Memory B cell (primary cell): ENCODE measurements at regions not wholly inside any gene's neighbourhood (a gene's known extent, or its start where the extent isn't known, plus 50 kb on each side); places are given as distances from the start of the nearest gene placed in this dataset.

ENCODE experiments used
- ATAC-seq: fragments of 150-1000 bp; cut with Tn5 transposase; 2 replicates; pipeline ENCODE4 v1.10.0; 2021; ENCODE audit warnings: low read depth, mild to moderate bottlenecking, moderate library complexity
- DNase-seq, 2 donors: peaks; one replicate each; pipeline ENCODE4 v3.0.0; 2022; ENCODE audit warnings: low spot score in 2 of 2
- H3K27ac Mint-ChIP-seq: one replicate; pipeline ENCODE4 v1.8.0; 2022; ENCODE audit warnings: mild to moderate bottlenecking, moderate library complexity, mixed read lengths
- H3K27me3 Mint-ChIP-seq: one replicate; pipeline ENCODE4 v1.8.0; 2022; ENCODE audit warnings: mixed read lengths
- H3K36me3 Mint-ChIP-seq: one replicate; pipeline ENCODE4 v1.8.0; 2022; ENCODE audit warnings: mild to moderate bottlenecking, mixed read lengths
- H3K4me1 Mint-ChIP-seq: one replicate; pipeline ENCODE4 v1.8.0; 2022; ENCODE audit warnings: mixed read lengths
- H3K4me3 Mint-ChIP-seq: one replicate; pipeline ENCODE4 v1.8.0; 2022; ENCODE audit warnings: mild to moderate bottlenecking, moderate library complexity, mixed read lengths
- H3K9me3 Mint-ChIP-seq: one replicate; pipeline ENCODE4 v1.8.0; 2022; ENCODE audit warnings: mixed read lengths

DNA sequence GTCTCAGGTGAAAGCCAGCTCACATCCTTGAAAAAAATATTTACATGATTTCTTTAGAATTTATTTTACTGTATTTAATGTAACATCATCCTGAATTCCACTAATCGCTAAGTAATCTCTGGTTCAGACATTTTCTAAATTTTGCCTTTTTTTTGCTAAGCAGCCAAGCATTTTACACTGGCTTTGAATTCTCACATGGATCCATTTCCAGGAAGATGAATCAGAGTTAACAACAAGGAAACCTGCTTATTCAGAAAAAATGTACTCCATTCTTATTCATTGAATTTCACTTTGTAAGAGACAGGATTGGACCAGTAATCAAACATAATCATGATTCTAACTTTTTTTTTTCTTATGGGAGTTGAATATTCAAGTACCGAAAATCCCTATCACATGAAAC, 1785.1 kb upstream of the FLRT2 start:
- no peaks in the 10 kb centered on the region for H3K4me1 Mint-ChIP-seq
- H3K9me3 Mint-ChIP-seq: peaks cover 3% of the 10 kb centered on the region
- H3K27me3 Mint-ChIP-seq: no peaks in the 10 kb centered on the region
- DNase-seq (no peak), ATAC-seq (no peak)
- no peak overlapping the region for H3K4me3 Mint-ChIP-seq
- no peak overlapping the region for H3K27ac Mint-ChIP-seq
- no peaks in the 10 kb centered on the region for H3K36me3 Mint-ChIP-seq

DNA sequence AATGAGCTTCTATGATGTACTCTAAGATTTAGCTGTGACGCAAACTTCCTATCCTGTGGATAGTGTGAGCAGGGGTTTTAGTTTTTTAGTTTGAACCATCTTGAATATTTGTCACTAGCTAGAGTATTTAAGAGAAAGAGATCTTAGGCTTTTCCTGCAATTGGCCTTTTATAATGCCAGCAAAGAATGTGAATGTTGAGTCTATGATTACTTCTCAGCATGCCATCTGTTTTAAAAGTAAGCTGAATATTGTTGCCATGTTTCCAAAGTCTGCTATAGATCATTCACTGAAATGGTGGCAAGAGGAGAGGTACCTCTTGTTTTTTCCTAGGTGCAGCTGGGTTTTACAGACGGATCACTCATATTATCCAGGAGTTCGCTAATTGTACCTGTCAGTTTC, 1783.6 kb upstream of the FLRT2 start:
- Mint-ChIP-seq H3K4me1 (no peaks in the 10 kb centered on the region), H3K36me3 (no peaks in the 10 kb centered on the region), H3K27ac (no peak overlapping the region), H3K4me3 (no peak overlapping the region), H3K9me3 (peaks cover 3% of the 10 kb centered on the region), H3K27me3 (no peaks in the 10 kb centered on the region)
- DNase-seq: no peak
- ATAC-seq: no peak

GRCh38 chr14:83757916-83758315, 1772.0 kb upstream of the FLRT2 start:
- Mint-ChIP-seq H3K27ac (no peak overlapping the region), H3K9me3 (peaks cover 1% of the 10 kb centered on the region), H3K4me1 (no peaks in the 10 kb centered on the region), H3K4me3 (no peak overlapping the region), H3K27me3 (no peaks in the 10 kb centered on the region), H3K36me3 (no peaks in the 10 kb centered on the region)
- DNase-seq (no peak), ATAC-seq (no peak)

DNA sequence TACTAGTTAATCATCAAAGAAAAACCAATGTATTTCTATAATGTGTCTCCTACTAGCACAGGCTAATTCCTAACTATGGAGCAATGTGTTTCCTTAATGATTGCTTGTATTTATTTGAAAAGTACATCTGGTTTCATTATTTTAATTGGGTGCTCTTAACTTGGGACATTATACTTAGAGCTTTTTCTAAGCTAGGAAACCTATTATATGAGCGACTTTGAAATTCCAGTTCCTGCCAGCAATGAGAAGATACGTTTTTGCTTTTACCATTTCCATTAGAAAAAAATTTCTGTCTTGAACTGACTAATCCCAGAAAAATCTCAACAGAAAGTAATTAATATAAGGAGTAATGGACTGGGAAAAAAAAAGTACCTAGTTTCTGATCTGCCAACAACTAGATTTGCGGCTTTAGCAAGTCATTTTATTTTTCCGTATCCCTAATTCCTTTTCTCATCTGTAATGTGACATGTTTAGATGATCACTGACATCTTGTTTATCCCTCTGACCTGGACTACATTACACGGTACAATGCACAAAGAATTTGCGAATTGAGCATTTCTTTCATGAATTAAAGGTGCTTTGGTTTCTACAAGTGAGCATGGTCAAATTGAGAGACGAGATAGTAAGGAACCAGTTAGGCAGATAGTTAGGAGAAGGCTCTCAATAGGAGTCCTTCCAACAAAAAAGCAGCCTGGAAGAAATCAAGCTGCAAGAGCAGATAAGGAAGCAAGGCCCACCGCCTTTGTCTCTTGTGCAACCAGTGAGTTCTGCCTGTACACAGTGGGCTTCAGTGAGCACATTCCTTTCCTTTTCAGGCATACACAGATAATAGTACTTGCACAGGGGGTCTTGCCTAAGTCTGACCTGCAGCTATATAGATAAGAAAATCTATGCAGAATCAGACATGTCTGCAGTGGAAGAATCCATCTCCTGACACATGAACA, 1765.0 kb upstream of the FLRT2 start:
- H3K27me3 Mint-ChIP-seq: no peaks in the 10 kb centered on the region
- no peak overlapping the region for H3K27ac Mint-ChIP-seq
- no peaks in the 10 kb centered on the region for H3K36me3 Mint-ChIP-seq
- peaks cover 4% of the 10 kb centered on the region for H3K9me3 Mint-ChIP-seq
- no peak overlapping the region for H3K4me3 Mint-ChIP-seq
- ATAC-seq: no peak
- DNase-seq: no peak
- no peaks in the 10 kb centered on the region for H3K4me1 Mint-ChIP-seq

DNA sequence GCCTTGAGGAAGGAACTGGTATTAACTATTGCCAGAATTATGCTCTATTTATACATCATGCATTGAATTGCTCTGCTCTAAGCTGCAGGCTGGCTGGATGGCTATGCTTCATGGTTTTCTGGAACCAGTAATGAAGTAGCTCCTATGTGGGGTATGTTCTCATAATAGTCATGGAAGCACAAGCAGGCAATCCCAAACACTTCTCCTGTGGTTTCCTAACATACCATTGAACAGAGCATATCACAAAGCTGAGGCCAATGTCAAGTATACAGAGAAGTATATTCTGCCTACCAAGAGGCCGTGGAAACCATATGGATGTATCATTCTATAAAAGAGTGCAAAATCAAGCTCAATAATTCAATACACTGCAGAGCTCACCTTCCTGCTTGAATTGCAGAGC, 1752.4 kb upstream of the FLRT2 start:
- H3K27ac Mint-ChIP-seq: no peak overlapping the region
- no peak overlapping the region for H3K4me3 Mint-ChIP-seq
- H3K9me3 Mint-ChIP-seq: peaks cover 6% of the 10 kb centered on the region
- no peak for ATAC-seq
- no peak for DNase-seq
- H3K27me3 Mint-ChIP-seq: no peaks in the 10 kb centered on the region
- no peaks in the 10 kb centered on the region for H3K36me3 Mint-ChIP-seq
- H3K4me1 Mint-ChIP-seq: no peaks in the 10 kb centered on the region

DNA sequence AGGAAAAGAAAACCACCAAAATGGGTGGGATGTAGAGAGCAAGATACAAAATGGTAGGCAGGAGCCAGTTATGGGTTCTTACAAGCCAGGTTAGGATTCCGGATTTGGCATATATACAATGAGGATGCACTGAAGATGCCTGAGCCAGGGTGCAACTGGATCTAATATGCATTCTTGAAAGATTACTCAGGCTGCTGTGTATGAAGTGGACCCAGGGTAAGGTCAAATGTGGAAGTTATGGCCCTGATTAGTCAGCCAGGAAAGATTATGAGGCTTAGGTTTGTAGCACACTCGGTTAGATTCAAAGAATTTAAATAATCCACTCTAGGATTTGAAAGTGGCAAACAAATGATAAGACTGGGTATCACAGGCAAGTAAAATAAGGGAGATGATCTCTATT, 1750.7 kb upstream of the FLRT2 start:
- no peak for DNase-seq
- H3K27ac Mint-ChIP-seq: no peak overlapping the region
- no peaks in the 10 kb centered on the region for H3K4me1 Mint-ChIP-seq
- peaks cover 7% of the 10 kb centered on the region for H3K9me3 Mint-ChIP-seq
- H3K27me3 Mint-ChIP-seq: no peaks in the 10 kb centered on the region
- no peaks in the 10 kb centered on the region for H3K36me3 Mint-ChIP-seq
- no peak overlapping the region for H3K4me3 Mint-ChIP-seq
- ATAC-seq: no peak

DNA sequence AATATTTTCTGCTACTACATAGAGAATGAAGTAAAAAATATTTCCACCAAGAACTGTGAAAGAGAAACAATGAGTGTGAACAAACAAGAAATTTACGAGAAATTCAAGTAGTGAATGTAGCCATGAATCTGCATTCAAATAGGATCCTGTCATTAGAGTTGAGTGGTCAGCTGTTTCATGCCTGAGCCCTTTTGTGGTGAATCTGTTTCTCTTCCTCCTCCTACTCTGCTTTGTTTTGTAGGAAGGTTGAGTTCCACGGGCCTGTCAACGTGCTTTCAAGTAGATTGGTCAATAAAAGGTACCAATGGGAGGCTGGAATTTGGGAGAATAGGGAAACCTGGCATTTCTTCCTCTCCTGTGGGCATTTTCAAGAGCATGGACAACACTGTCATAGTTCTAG, 1749.6 kb upstream of the FLRT2 start:
- no peaks in the 10 kb centered on the region for H3K4me1 Mint-ChIP-seq
- no peak overlapping the region for H3K4me3 Mint-ChIP-seq
- no peak overlapping the region for H3K27ac Mint-ChIP-seq
- H3K9me3 Mint-ChIP-seq: peaks cover 7% of the 10 kb centered on the region
- DNase-seq (no peak), ATAC-seq (no peak)
- H3K36me3 Mint-ChIP-seq: no peaks in the 10 kb centered on the region
- no peaks in the 10 kb centered on the region for H3K27me3 Mint-ChIP-seq

GRCh38 chr14:83798421-83798820, 1731.5 kb upstream of the FLRT2 start:
- Mint-ChIP-seq H3K27me3 (no peaks in the 10 kb centered on the region), H3K4me1 (no peaks in the 10 kb centered on the region), H3K4me3 (no peak overlapping the region), H3K9me3 (peaks cover 3% of the 10 kb centered on the region), H3K27ac (no peak overlapping the region), H3K36me3 (no peaks in the 10 kb centered on the region)
- DNase-seq (no peak), ATAC-seq (no peak)

- Mint-ChIP-seq H3K27ac (no peak overlapping the region), H3K4me3 (no peak overlapping the region), H3K36me3 (no peaks in the 10 kb centered on the region), H3K9me3 (peaks cover 2% of the 10 kb centered on the region), H3K27me3 (no peaks in the 10 kb centered on the region), H3K4me1 (no peaks in the 10 kb centered on the region)
- ATAC-seq (no peak), DNase-seq (no peak)
Measured at GRCh38 chr14:83799233-83799632, 1730.7 kb upstream of the FLRT2 start.

- Mint-ChIP-seq H3K27ac (no peak overlapping the region), H3K4me1 (no peaks in the 10 kb centered on the region), H3K9me3 (peaks cover 10% of the 10 kb centered on the region), H3K27me3 (no peaks in the 10 kb centered on the region), H3K36me3 (no peaks in the 10 kb centered on the region), H3K4me3 (no peak overlapping the region)
- no peak for ATAC-seq
- DNase-seq: no peak
Measured at GRCh38 chr14:83814896-83815295, 1715.0 kb upstream of the FLRT2 start.

DNA sequence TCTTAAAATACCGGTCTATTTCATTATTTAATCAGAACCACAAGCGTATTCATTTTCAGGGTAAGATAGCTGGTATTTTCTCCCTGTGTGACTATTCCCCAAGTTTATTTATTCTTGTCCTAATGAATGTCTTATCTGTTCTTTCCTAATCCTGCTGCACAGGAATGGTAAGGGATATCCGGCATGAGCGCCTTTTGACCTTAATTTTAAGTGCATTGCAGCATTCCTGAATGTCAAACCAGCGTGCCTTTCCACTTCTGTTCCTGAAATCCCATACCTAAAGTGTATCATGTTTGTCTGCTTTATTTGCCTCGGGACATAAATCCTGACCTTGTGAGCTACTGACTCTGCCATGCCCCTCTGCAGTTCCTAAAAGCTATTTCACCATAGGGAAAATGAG, 1713.2 kb upstream of the FLRT2 start:
- DNase-seq (no peak), ATAC-seq (no peak)
- Mint-ChIP-seq H3K36me3 (no peaks in the 10 kb centered on the region), H3K4me1 (no peaks in the 10 kb centered on the region), H3K27ac (no peak overlapping the region), H3K4me3 (no peak overlapping the region), H3K9me3 (peaks cover 5% of the 10 kb centered on the region), H3K27me3 (no peaks in the 10 kb centered on the region)

DNA sequence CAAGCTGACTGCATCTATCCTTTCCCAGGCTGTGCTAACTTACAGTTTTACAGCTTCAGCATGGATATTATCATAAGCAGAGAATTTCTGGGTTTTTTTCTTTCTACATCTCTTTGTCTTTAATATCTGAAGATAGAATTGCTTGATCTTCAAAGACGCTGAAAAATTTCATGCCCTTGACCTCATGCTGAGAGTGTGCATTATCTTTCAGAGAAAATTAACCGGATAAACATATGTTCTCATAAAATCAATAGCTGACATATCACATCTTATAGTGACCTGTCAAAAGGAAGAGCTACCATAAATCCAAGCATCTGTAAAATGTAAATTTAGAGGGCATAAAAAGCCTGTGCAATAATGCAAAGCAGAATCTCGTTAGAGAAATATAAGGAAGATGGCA, 1704.1 kb upstream of the FLRT2 start:
- H3K9me3 Mint-ChIP-seq: peaks cover 8% of the 10 kb centered on the region
- no peaks in the 10 kb centered on the region for H3K27me3 Mint-ChIP-seq
- H3K4me3 Mint-ChIP-seq: no peak overlapping the region
- H3K36me3 Mint-ChIP-seq: no peaks in the 10 kb centered on the region
- H3K27ac Mint-ChIP-seq: no peak overlapping the region
- DNase-seq (no peak), ATAC-seq (no peak)
- H3K4me1 Mint-ChIP-seq: no peaks in the 10 kb centered on the region

- no peaks in the 10 kb centered on the region for H3K27me3 Mint-ChIP-seq
- DNase-seq: no peak
- H3K4me1 Mint-ChIP-seq: no peaks in the 10 kb centered on the region
- H3K36me3 Mint-ChIP-seq: no peaks in the 10 kb centered on the region
- H3K9me3 Mint-ChIP-seq: peaks cover 8% of the 10 kb centered on the region
- H3K27ac Mint-ChIP-seq: no peak overlapping the region
- ATAC-seq: no peak
- no peak overlapping the region for H3K4me3 Mint-ChIP-seq
Measured at GRCh38 chr14:83826838-83827237, 1703.1 kb upstream of the FLRT2 start.

DNA sequence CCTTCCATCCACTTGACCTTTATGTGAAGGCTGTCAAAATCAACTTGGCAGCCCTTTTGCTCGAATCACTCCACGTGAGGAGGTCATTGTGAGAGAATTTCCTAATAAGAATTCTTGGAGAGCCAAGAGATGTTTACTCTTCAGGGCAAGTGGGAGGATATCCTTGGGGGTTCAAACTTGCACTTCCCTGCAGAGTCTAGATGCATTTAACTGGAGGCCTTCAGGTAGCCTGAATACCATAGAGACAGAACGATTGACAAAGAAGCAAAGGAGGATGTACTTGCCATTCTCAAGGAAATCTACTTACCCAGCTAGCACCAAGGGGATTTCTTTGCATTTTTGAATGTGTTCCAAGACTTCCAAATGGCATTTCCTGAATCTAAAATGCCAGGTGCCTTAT, 1702.6 kb upstream of the FLRT2 start:
- peaks cover 7% of the 10 kb centered on the region for H3K9me3 Mint-ChIP-seq
- DNase-seq (no peak), ATAC-seq (no peak)
- H3K4me1 Mint-ChIP-seq: no peaks in the 10 kb centered on the region
- no peak overlapping the region for H3K27ac Mint-ChIP-seq
- no peaks in the 10 kb centered on the region for H3K27me3 Mint-ChIP-seq
- H3K36me3 Mint-ChIP-seq: no peaks in the 10 kb centered on the region
- H3K4me3 Mint-ChIP-seq: no peak overlapping the region

- Mint-ChIP-seq H3K9me3 (peaks cover 4% of the 10 kb centered on the region), H3K36me3 (no peaks in the 10 kb centered on the region), H3K27me3 (no peaks in the 10 kb centered on the region), H3K4me1 (no peaks in the 10 kb centered on the region), H3K4me3 (no peak overlapping the region), H3K27ac (no peak overlapping the region)
- ATAC-seq: no peak
- DNase-seq: no peak
Measured at GRCh38 chr14:83828406-83828805, 1701.5 kb upstream of the FLRT2 start.
